Panc1 (cell line): ENCODE measurements at regions not wholly inside any gene's neighbourhood (a gene's known extent, or its start where the extent isn't known, plus 50 kb on each side); places are given as distances from the start of the nearest gene placed in this dataset.

Experiments
- ATAC-seq: fragments of 200-7000 bp; cut with Tn5 transposase; 2 replicates; pipeline ENCODE4 v1.9.1; 2020; ENCODE audit warnings: mild to moderate bottlenecking, moderate library complexity
- BruUV-seq: library from RNA; stranded (reverse); fragments of 400-500 nt; replicated peaks from 2 replicates; lab custom pipeline; 2021; lab: Mats Ljungman, UMichigan
- CTCF ChIA-PET: fragments of 300-600 bp; sonication (Branson Sonifier 250); formaldehyde crosslinking; loops from one replicate; lab custom pipeline; 2022; ENCODE audit warnings: antibody characterized with exemption; lab: Charles Lee
- POLR2A ChIA-PET: fragments of 300-600 bp; sonication (Branson Sonifier 250); formaldehyde crosslinking; loops from one replicate; lab custom pipeline; 2022; ENCODE audit warnings: antibody characterized with exemption; lab: Charles Lee
- DNase-seq: peaks from one replicate; pipeline ENCODE4 v3.0.0-alpha.2; 2010; ENCODE audit warnings: low read depth, low spot score
- H3K27ac ChIP-seq: 2 replicates; pipeline ENCODE4 v1.5.1; 2011; ENCODE audit warnings: mild to moderate bottlenecking, low read length, inconsistent platforms
- H3K27me3 ChIP-seq: fragments of 200-500 bp; sonication (Bioruptor generic); 2 replicates; pipeline ENCODE4 v1.6.0; 2014; ENCODE audit warnings: low read length, inconsistent platforms; ENCODE audit not compliant: control insufficient read depth, insufficient read depth
- H3K36me3 ChIP-seq: fragments of 200-500 bp; sonication (Bioruptor generic); 2 replicates; pipeline ENCODE4 v1.5.1; 2014; ENCODE audit warnings: inconsistent platforms, mild to moderate bottlenecking, low read length, moderate library complexity; ENCODE audit not compliant: control insufficient read depth, insufficient read depth
- H3K4me1 ChIP-seq: 2 replicates; pipeline ENCODE4 v1.5.1; 2011; ENCODE audit warnings: inconsistent platforms, mild to moderate bottlenecking, low read length, moderate library complexity; ENCODE audit not compliant: control insufficient read depth, insufficient read depth
- H3K4me3 ChIP-seq, 2 experiments: 2 replicates each; pipeline ENCODE4 v1.5.1; 2011 to 2012; ENCODE audit warnings: low read depth in 2 of 2, low read length in 2 of 2, mild to moderate bottlenecking in 2 of 2, inconsistent platforms in 1 of 2, moderate library complexity in 1 of 2
- H3K9me3 ChIP-seq: fragments of 200-500 bp; sonication (Bioruptor generic); 2 replicates; pipeline ENCODE4 v1.5.1; 2014; ENCODE audit warnings: low read depth, mild to moderate bottlenecking, inconsistent platforms, low read length, moderate library complexity; ENCODE audit not compliant: control insufficient read depth, insufficient read depth
- CTCF ChIP-seq: fragments of 450-650 bp; IDR thresholded peaks from 2 replicates; pipeline ENCODE4 v1.5.1; 2017; ENCODE audit warnings: mild to moderate bottlenecking
- POLR2AphosphoS5 ChIP-seq: IDR thresholded peaks from 2 replicates; pipeline ENCODE4 v1.6.1; 2012; ENCODE audit warnings: mild to moderate bottlenecking, low read depth, low read length, moderate library complexity
- REST ChIP-seq, 2 experiments: IDR thresholded peaks; 2 replicates each; pipeline ENCODE4 v1.6.1; 2011 to 2012; ENCODE audit warnings: low read depth in 2 of 2, control low read depth in 1 of 2, low read length in 1 of 2, mild to moderate bottlenecking in 1 of 2, moderate library complexity in 1 of 2; ENCODE audit not compliant: insufficient read depth in 1 of 2
- SIN3A ChIP-seq: IDR thresholded peaks from 2 replicates; pipeline ENCODE4 v1.6.1; 2012; ENCODE audit warnings: low read depth, mild to moderate bottlenecking, low read length, moderate library complexity, borderline replicate concordance; ENCODE audit not compliant: insufficient read depth
- TCF7L2 ChIP-seq: IDR thresholded peaks from 2 replicates; pipeline ENCODE4 v1.6.1; 2011; ENCODE audit warnings: mild to moderate bottlenecking, low read depth, low read length, inconsistent platforms
- in situ Hi-C: cut with HindIII; loops from 2 replicates; pipeline ENCODE4 v1.10.0; 2016; ENCODE audit warnings: low sequenced_read_pairs, low pct_unique_long_range_greater_than_20kb
- intact Hi-C: fragments of 100-400 bp; cut with micrococcal nuclease; formaldehyde crosslinking; loops from one replicate; pipeline ENCODE4 v1.10.0; 2022; ENCODE audit not compliant: unreplicated experiment

- DNase-seq, result no peak
- ChIA-PET POLR2A (no interaction called here), CTCF (no interaction called here)
- Histone ChIP-seq H3K27me3 (no peaks in the 10 kb centered on the region), H3K4me3 (no peak overlapping the region), H3K9me3 (no peaks in the 10 kb centered on the region), H3K27ac (no peak overlapping the region), H3K36me3 (no peaks in the 10 kb centered on the region), H3K4me1 (no peaks in the 10 kb centered on the region)
- no peak for TF ChIP-seq POLR2AphosphoS5
- no peak for TF ChIP-seq TCF7L2
- TF ChIP-seq SIN3A, result no peak
- no peak for TF ChIP-seq REST (IDR thresholded peaks at IDR 0.05; ENCODE audit: insufficient read depth in 1 of 2, low read depth in 2 of 2, low read length in 1 of 2)
- TF ChIP-seq CTCF, result no peak
- BruUV-seq, result no TSS peak
- ATAC-seq, result no peak
- intact Hi-C loops, result no loop called here
- in situ Hi-C loops, result no loop called here
Measured at GRCh38 chr6:22657352-22657980, 88.1 kb downstream of the HDGFL1 start.

- no peak overlapping the region for H3K4me3 ChIP-seq
- no peak for TF ChIP-seq CTCF
- TF ChIP-seq REST (IDR thresholded peaks at IDR 0.05; ENCODE audit: insufficient read depth in 1 of 2, low read depth in 2 of 2, low read length in 1 of 2), result no peak
- no peak for TF ChIP-seq POLR2AphosphoS5
- TF ChIP-seq TCF7L2, result no peak
- no peak for TF ChIP-seq SIN3A
- BruUV-seq, result no TSS peak
- ATAC-seq (no peak), DNase-seq (no peak)
- ChIA-PET CTCF (no interaction called here), POLR2A (no interaction called here)
- H3K27me3 ChIP-seq, result no peaks in the 10 kb centered on the region
- H3K9me3 ChIP-seq, result no peaks in the 10 kb centered on the region
- intact Hi-C loops, result no loop called here
- H3K27ac ChIP-seq, result no peak overlapping the region
- in situ Hi-C loops, result no loop called here
- no peaks in the 10 kb centered on the region for H3K36me3 ChIP-seq
- no peaks in the 10 kb centered on the region for H3K4me1 ChIP-seq
Measured at GRCh38 chr6:22658183-22658582, 88.8 kb downstream of the HDGFL1 start.
